ENCODE measurements at regions not wholly inside any gene's neighbourhood (a gene's known extent, or its start where the extent isn't known, plus 50 kb on each side); places are given as distances from the start of the nearest gene placed in this dataset.
"Not testable (repeated sequence)": the region's sequence is repeated elsewhere in the genome, so short reads cannot be mapped to it uniquely, and the experiment has no call there.

DNA sequence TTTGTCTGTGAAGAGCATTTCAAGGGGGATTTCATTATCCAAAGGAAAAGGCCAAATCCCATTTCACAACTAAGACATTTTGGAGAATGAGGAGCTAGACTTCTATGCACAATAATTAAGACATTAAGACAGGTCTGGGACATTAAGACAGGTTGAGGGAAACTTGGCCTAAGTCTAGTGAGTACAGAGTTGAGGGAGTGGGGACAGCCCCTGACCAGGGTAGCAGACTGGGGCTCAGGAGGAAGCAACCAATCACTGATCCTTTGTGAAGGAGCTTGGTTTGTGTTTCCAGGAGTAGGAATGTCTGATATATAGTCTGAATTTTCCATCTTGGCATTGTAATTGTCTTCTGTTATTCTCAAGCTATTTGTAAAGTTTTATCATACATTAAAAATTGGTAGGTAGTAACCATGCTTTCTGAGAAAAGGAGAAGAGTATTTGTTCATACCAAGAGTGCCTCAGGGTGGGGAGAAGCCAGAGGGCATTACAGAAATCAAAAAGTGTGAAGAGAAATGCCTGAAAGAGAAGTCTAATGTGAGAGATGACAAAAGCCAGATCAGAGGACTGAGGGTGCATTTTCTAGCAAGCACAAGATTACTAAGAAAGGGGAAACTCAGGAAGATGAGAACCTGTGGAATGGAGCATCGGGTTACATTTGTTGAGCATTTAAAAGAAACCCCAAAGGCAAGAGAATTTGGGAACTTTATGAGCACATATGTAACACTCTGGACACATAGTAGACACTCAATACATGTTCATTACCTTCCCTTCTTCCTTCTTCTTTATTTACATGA lies 189.3 kb upstream of the PIK3R1 start:
- DNase-seq (ENCODE audit: low spot score), result no peak

DNA sequence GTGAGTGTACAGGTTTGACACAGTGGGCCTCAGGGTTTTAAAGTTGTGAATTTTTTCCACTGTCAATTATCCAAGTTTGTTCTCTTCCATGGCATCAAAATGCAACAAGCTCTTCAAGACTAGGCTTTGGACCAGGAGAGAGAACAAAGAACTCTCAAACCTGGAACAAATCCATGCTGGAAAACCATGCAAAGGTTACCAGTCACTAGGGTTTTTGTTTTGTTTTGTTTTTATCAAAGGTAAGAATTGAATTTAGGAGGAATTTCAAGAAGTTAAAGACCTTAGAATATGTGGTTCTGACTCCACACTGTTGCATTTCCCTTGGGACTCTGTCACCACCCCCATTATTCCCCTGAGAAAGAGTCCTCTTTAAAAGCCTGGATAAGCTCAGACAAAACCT lies 191.1 kb upstream of the PIK3R1 start:
- no peak for DNase-seq (ENCODE audit: low spot score)

DNA sequence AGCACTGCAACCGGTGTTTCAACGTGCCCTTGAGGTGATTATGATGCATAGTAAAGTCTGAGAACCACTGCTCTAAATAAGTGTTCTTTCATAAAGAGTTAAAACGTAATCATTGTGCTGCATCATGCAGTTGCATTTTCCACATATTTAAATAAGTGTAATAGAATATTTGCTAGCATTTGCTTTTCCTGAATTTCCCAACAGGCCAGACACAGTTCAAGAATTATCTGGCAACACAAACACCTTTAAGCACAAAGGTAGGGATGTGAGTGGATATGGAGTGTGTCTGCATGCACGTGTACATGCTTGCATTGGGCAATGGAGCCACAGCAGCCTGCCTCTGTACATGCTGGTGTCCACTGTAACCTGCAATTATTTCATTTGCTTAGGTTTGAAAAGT lies 193.6 kb upstream of the PIK3R1 start:
- no peak for DNase-seq (ENCODE audit: low spot score)

DNA sequence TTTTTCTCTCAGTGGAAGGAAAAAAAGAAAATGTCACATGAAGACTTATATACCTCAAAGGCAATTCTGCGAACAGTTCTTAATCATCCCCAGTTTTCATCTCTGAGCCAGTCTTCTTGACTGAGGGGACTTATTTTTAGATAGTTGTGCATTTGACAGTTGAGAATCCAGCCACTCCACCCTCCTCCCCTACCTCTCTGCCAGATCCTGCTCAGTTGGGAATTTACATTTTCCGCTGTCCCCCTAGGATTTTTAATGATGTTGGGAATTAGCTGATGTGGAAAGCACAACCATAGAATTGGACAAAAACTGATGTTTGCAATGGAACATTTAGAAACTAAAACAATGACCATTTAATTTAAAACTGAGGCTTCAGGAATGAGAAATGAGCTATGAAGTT lies 194.3 kb upstream of the PIK3R1 start:
- no peak for DNase-seq (ENCODE audit: low spot score)

GRCh38 chr5:68020461-68020969 lies 195.0 kb upstream of the PIK3R1 start:
- not testable (repeated sequence) for DNase-seq (ENCODE audit: low spot score)

DNA sequence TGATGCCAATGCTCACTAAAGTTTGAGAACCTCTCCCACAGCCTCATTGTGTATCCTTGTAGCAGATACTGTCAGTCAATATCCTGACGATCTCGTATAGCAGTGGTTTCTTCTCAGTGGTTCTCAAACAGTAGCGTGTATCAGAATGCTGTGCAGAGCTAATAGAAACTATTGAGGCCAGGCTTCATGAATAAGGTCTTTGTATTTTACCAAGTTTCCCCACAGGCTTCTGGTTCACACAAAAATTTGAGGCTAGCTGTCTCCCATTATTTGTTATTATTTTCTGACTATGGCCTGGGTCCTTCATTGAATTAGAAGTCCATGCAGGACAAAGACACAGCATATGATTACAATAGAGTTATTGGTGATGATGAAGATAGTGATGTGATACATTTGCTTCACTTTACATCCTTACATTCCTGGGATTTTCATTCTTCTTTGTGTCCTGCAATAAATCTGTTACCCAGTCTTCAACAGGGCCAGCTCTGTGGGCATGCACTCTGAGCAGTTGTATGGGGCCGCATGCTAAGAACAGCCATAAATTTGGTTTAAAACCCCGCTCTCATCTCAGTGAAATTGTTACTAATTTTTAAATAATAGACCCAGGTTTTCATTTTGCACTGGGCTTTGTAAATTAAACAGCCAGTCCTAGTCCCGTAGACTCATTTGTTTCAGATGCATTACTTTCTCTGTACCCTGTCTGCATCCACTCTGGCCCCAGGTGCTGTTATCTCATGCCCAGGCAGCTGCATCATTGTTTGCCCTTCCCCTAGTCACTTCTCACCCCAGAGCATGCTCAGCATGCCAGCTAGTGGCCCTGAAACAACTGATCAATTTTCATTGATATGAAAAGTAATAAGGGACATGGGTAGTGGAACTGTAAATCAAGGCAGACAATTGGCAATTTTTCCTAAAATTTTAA lies 199.9 kb upstream of the PIK3R1 start:
- no peak for DNase-seq (ENCODE audit: low spot score)

DNA sequence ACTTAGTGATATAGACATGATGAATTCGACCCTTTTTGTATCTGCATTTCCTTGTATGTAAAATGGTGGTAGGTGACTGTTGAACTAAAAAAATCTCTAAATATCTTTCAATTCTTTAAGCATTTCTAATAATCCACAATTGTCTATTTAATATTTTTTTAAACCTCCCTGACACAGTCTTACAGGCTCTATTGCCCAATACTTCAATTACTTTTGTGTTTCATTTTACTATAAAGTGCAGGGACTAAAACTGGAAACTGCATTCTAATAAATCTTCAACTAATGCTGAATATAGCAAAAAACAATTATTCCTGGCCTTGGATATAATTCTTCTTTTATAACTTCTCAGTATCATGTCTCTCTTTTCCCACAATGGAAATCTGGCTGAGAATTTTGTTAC lies 202.7 kb upstream of the PIK3R1 start:
- DNase-seq (ENCODE audit: low spot score), result no peak

GRCh38 chr5:68012429-68012828 lies 203.1 kb upstream of the PIK3R1 start:
- no peak for DNase-seq (ENCODE audit: low spot score)

GRCh38 chr5:68011801-68012200 lies 203.8 kb upstream of the PIK3R1 start:
- DNase-seq (ENCODE audit: low spot score), result no peak

DNA sequence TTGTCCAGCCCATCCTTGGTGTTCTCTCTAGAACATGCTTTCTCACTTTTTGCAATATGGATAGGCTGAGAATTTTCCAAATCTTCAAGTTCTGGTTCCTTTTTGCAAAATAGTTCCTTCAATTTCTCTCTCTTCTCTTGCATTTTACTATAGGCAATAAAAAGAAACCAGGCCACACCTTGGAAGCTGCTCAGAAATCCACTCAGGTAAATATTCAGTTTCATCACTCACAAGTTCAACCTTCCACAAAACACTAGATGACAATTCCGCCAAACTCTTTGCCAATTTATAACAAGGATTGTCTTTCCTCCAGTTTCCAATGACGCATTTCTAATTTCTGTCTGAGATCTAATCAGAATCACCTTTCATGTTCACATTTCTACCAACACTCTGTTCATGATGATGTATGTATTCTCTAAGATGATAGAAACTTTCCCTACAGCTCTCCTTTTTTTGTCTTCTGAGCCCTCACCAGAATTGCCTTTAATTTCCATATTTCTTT lies 204.2 kb upstream of the PIK3R1 start:
- DNase-seq (ENCODE audit: low spot score), result no peak

DNA sequence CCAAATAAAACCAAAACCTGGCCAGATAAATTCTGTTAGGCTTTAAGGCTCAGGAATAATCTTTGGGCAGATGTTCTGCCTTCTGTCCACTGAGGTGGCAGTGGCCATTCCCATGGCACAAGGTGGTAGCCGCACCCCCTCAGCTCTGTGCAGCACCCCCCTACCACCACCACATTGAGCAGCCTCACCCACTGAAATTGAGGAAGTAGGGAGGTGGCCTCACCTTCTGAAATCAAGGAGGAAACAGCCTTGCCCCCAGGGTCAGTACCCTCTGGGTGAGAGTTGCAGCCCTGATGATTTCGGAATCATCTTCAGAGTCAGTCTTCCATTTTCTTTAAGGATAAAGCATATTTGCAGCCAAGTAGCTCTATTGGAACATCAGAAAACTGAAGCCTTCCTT lies 204.8 kb upstream of the PIK3R1 start:
- DNase-seq (ENCODE audit: low spot score), result no peak

DNA sequence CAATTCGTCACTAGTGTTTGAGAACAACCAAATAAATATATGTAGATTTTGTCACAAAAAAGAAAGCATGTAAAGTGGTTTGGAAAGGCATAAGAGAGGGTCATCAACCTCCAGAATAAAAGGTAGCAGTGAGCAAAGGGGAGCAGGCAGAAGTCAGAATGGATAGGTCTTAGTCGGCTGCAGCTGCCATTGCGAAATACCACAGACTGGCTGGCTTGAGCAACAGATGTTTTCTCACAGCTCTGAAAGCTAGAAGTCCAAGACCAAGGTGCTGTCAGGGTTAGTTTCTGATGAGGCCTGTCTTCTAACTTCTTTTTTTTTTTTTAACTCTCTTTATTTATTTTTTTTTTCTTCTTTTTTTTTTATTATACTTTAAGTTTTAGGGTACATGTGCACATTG lies 208.1 kb upstream of the PIK3R1 start:
- DNase-seq (ENCODE audit: low spot score), result no peak

DNA sequence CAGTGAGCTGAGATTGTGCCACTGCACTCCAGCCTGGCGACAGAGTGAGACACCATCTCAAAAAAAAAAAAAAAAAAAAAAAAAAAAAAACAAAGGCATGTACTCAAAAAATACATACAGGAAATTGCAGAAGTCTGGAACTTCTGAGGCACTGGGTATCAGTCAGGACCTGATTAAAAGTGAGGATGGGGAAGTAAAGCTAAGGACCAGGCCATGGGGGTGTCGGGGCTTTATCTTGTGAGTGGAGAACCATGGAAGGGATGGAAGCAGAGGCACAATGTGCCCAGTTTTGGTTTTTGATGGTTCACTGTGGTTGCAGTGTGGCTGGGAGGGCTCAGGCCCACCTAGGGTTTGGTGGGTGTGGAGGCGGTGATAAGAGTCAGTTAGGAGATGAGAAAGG lies 212.7 kb upstream of the PIK3R1 start:
- no peak for DNase-seq (ENCODE audit: low spot score)

DNA sequence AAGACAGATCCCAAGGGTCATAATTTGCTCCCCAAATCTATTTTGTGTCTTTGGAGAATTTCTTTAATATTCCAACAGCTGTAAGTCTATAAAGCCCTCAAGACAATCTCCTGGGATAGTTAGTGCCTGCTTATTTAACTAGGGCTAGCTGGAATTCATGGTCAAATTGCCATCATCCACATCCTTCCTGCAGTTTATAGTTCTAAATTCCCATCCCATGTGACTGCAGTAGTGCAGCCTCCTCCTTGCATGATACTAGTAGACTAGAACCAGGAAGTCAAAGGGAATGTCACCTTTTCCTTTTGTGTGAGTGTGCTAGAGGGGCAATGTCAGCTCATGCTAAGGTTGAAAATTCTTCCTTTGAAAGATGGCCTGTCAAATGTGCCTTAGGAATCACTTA lies 214.8 kb upstream of the PIK3R1 start:
- no peak for DNase-seq (ENCODE audit: low spot score)

DNA sequence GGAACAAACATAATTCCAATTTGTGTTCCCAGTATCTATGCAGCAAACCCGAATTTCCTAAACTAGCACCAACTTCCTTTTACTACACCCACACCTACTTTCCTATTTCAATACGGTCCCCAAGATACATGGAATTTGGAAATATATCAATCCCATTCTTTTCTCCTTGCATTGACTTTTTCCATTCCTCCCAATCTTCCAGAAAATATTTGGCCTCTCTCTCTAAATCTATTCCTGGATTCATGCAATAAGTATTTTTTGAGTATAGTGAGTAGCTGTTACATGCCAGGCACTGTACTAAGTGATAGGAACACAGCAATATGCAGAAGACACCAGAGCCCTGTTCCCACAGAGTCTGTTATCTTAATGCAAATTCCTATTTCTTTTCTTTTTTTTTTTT lies 216.2 kb upstream of the PIK3R1 start:
- no peak for DNase-seq (ENCODE audit: low spot score)

DNA sequence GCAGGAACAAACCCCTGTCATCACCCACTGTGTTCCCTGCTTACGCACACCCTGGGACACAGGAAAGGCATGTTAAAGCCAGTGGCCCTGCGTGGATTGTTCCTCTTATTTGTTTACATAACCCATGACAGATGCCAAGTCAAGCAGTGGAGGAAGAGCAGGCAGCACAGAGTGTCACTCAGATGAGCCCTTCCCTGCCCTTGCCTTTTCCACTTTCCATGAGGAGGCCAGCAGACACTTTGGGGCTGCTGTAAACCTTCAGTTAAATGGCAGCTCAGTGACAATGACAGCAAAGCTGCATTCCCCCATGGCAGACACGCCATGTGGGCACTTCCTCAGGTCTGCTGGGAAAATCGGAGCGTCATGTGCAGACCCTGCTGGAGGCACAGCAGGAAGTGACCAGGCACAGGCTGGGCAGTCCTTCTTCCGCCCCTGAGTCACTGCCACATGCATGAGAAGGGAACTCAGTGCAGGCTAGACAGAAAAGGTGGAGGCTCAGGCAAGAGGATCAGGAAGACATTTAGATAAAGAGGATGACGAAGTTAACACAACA lies 216.8 kb upstream of the PIK3R1 start:
- peak; percentile 54 for DNase-seq (ENCODE audit: low spot score)

GRCh38 chr5:67997892-67998457 lies 217.6 kb upstream of the PIK3R1 start:
- DNase-seq (ENCODE audit: low spot score), result no peak

GRCh38 chr5:67997148-67997547 lies 218.4 kb upstream of the PIK3R1 start:
- no peak for DNase-seq (ENCODE audit: low spot score)

- no peak for DNase-seq (ENCODE audit: low spot score)
These were observed 219.0 kb upstream of the PIK3R1 start for GRCh38 chr5:67996596-67996995.

DNA sequence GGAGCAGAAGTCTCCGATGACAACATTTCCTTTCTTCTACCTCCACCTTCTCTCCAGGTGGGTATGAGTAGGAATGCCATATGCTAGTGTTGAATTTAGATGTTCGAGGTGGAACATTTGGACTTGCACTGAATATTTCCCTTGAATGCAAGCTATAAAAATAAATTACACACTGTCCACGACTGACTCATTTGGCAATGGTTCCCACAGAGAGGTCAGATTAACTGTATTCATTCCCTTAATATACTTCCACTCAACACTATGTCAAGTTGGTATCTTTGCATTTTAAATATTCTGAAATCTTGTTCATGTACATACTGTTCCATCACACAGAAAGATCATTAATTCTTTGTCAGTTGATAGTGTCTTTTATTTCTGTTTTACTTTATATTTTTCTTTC lies 222.6 kb upstream of the PIK3R1 start:
- no peak for DNase-seq (ENCODE audit: low spot score)

GRCh38 chr5:67989456-67989855 lies 226.1 kb upstream of the PIK3R1 start:
- no peak for DNase-seq (ENCODE audit: low spot score)

- DNase-seq (ENCODE audit: low spot score), result no peak
These were observed 228.8 kb upstream of the PIK3R1 start for GRCh38 chr5:67986761-67987160.
